ENCODE measurements at regions not wholly inside any gene's neighbourhood (a gene's known extent, or its start where the extent isn't known, plus 50 kb on each side); places are given as distances from the start of the nearest gene placed in this dataset.

DNA sequence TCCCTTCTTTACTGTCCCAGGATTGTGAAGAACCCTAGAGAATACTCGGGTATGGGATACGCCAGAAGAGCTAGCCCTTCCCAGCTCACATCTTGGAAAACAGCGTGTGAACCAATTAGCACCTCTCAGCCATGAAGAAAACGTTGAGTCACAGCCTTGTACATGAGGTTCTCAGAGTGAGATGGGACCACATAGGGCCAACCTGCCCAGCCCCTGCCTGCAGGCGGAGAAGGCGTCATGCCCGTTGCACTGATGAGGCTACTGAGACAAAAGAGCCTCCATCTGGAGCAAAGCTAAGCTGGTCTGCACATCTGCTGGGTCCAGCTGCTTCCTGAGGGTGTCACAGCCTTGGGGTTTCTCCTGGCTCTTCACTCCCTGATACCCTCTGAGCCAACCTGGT lies 92.2 kb downstream of the LBH start:
- no peak overlapping the region for H3K9ac ChIP-seq (ENCODE audit: low read length)
- no peaks in the 10 kb centered on the region for H3K4me1 ChIP-seq (ENCODE audit: insufficient read depth, low read length)
- H2AFZ ChIP-seq (ENCODE audit: low read depth, low read length), result no peak overlapping the region
- no peaks in the 10 kb centered on the region for H3K79me2 ChIP-seq (ENCODE audit: insufficient read depth, low read length)
- H3K36me3 ChIP-seq (ENCODE audit: insufficient read depth, low read length), result no peaks in the 10 kb centered on the region
- FAIRE-seq (no peak), DNase-seq (ENCODE audit: low read depth) (no peak)
- peaks cover 9% of the 10 kb centered on the region for H3K4me1 Mint-ChIP-seq (ENCODE audit: low read depth, unreplicated experiment)
- H3K27ac Mint-ChIP-seq (ENCODE audit: unreplicated experiment), result no peak overlapping the region
- no peaks in the 10 kb centered on the region for H3K9me3 ChIP-seq (ENCODE audit: insufficient read depth, low read depth, low read length)
- TF ChIP-seq EZH2 (IDR thresholded peaks at IDR 0.05; ENCODE audit: insufficient read depth, low read length), result no peak
- TF ChIP-seq, protein P1, sequence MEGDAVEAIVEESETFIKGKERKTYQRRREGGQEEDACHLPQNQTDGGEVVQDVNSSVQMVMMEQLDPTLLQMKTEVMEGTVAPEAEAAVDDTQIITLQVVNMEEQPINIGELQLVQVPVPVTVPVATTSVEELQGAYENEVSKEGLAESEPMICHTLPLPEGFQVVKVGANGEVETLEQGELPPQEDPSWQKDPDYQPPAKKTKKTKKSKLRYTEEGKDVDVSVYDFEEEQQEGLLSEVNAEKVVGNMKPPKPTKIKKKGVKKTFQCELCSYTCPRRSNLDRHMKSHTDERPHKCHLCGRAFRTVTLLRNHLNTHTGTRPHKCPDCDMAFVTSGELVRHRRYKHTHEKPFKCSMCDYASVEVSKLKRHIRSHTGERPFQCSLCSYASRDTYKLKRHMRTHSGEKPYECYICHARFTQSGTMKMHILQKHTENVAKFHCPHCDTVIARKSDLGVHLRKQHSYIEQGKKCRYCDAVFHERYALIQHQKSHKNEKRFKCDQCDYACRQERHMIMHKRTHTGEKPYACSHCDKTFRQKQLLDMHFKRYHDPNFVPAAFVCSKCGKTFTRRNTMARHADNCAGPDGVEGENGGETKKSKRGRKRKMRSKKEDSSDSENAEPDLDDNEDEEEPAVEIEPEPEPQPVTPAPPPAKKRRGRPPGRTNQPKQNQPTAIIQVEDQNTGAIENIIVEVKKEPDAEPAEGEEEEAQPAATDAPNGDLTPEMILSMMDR (IDR thresholded peaks at IDR 0.05; ENCODE audit: insufficient read depth, low read depth, low read length), result no peak
- H3K4me2 ChIP-seq (ENCODE audit: low read length), result no peak overlapping the region
- no peaks in the 10 kb centered on the region for H3K36me3 Mint-ChIP-seq (ENCODE audit: low read depth, unreplicated experiment)
- no peaks in the 10 kb centered on the region for H4K20me1 ChIP-seq (ENCODE audit: insufficient read depth, low read length)
- H3K27me3 Mint-ChIP-seq (ENCODE audit: low read depth, unreplicated experiment), result peaks cover 6% of the 10 kb centered on the region
- H3K27me3 ChIP-seq (ENCODE audit: insufficient read depth, low read length), result no peaks in the 10 kb centered on the region
- no peak overlapping the region for H3K4me3 ChIP-seq (ENCODE audit: insufficient read depth, low read depth, low read length)
- H3K27ac ChIP-seq (ENCODE audit: low read depth, low read length), result no peak overlapping the region
- H3K4me3 Mint-ChIP-seq (ENCODE audit: unreplicated experiment), result no peak overlapping the region
- no peaks in the 10 kb centered on the region for H3K9me3 Mint-ChIP-seq (ENCODE audit: unreplicated experiment)

GRCh38 chr2:30324245-30324908 lies 93.0 kb downstream of the LBH start:
- FAIRE-seq, result no peak
- Histone ChIP-seq H3K4me1 (ENCODE audit: insufficient read depth, low read length) (no peaks in the 10 kb centered on the region), H3K27me3 (ENCODE audit: insufficient read depth, low read length) (no peaks in the 10 kb centered on the region), H3K36me3 (ENCODE audit: insufficient read depth, low read length) (no peaks in the 10 kb centered on the region), H3K79me2 (ENCODE audit: insufficient read depth, low read length) (no peaks in the 10 kb centered on the region), H4K20me1 (ENCODE audit: insufficient read depth, low read length) (no peaks in the 10 kb centered on the region), H3K4me2 (ENCODE audit: low read length) (no peak overlapping the region), H3K9ac (ENCODE audit: low read length) (no peak overlapping the region), H3K4me3 (ENCODE audit: insufficient read depth, low read depth, low read length) (no peak overlapping the region), H3K27ac (ENCODE audit: low read depth, low read length) (no peak overlapping the region), H3K9me3 (ENCODE audit: insufficient read depth, low read depth, low read length) (no peaks in the 10 kb centered on the region), H2AFZ (ENCODE audit: low read depth, low read length) (no peak overlapping the region)
- no peak for TF ChIP-seq EZH2 (IDR thresholded peaks at IDR 0.05; ENCODE audit: insufficient read depth, low read length)
- TF ChIP-seq, protein P1 (IDR thresholded peaks at IDR 0.05; ENCODE audit: insufficient read depth, low read depth, low read length), result no peak
- Mint-ChIP-seq H3K27ac (ENCODE audit: unreplicated experiment) (no peak overlapping the region), H3K9me3 (ENCODE audit: unreplicated experiment) (no peaks in the 10 kb centered on the region), H3K27me3 (ENCODE audit: low read depth, unreplicated experiment) (peaks cover 4% of the 10 kb centered on the region), H3K36me3 (ENCODE audit: low read depth, unreplicated experiment) (no peaks in the 10 kb centered on the region), H3K4me1 (ENCODE audit: low read depth, unreplicated experiment) (peaks cover 9% of the 10 kb centered on the region), H3K4me3 (ENCODE audit: unreplicated experiment) (no peak overlapping the region)
- DNase-seq (ENCODE audit: low read depth), result no peak

GRCh38 chr2:30325600-30326328 lies 94.4 kb downstream of the LBH start:
- no peak overlapping the region for H2AFZ ChIP-seq (ENCODE audit: low read depth, low read length)
- H3K4me3 ChIP-seq (ENCODE audit: insufficient read depth, low read depth, low read length), result no peak overlapping the region
- no peak overlapping the region for H3K9ac ChIP-seq (ENCODE audit: low read length)
- H3K4me2 ChIP-seq (ENCODE audit: low read length), result no peak overlapping the region
- H3K27me3 ChIP-seq (ENCODE audit: insufficient read depth, low read length), result no peaks in the 10 kb centered on the region
- Mint-ChIP-seq H3K4me3 (ENCODE audit: unreplicated experiment) (no peak overlapping the region), H3K27me3 (ENCODE audit: low read depth, unreplicated experiment) (no peaks in the 10 kb centered on the region), H3K27ac (ENCODE audit: unreplicated experiment) (no peak overlapping the region), H3K36me3 (ENCODE audit: low read depth, unreplicated experiment) (no peaks in the 10 kb centered on the region), H3K9me3 (ENCODE audit: unreplicated experiment) (no peaks in the 10 kb centered on the region), H3K4me1 (ENCODE audit: low read depth, unreplicated experiment) (peaks cover 9% of the 10 kb centered on the region)
- H3K9me3 ChIP-seq (ENCODE audit: insufficient read depth, low read depth, low read length), result no peaks in the 10 kb centered on the region
- no peak for DNase-seq (ENCODE audit: low read depth)
- H3K27ac ChIP-seq (ENCODE audit: low read depth, low read length), result no peak overlapping the region
- no peaks in the 10 kb centered on the region for H4K20me1 ChIP-seq (ENCODE audit: insufficient read depth, low read length)
- H3K36me3 ChIP-seq (ENCODE audit: insufficient read depth, low read length), result no peaks in the 10 kb centered on the region
- no peak for FAIRE-seq
- H3K4me1 ChIP-seq (ENCODE audit: insufficient read depth, low read length), result no peaks in the 10 kb centered on the region
- no peaks in the 10 kb centered on the region for H3K79me2 ChIP-seq (ENCODE audit: insufficient read depth, low read length)
- no peak for TF ChIP-seq EZH2 (IDR thresholded peaks at IDR 0.05; ENCODE audit: insufficient read depth, low read length)
- TF ChIP-seq, protein P1 (IDR thresholded peaks at IDR 0.05; ENCODE audit: insufficient read depth, low read depth, low read length), result no peak

All from astrocyte (in vitro differentiated cells and primary cell).